ENCODE measurements at regions not wholly inside any gene's neighbourhood (a gene's known extent, or its start where the extent isn't known, plus 50 kb on each side); places are given as distances from the start of the nearest gene placed in this dataset.

DNA sequence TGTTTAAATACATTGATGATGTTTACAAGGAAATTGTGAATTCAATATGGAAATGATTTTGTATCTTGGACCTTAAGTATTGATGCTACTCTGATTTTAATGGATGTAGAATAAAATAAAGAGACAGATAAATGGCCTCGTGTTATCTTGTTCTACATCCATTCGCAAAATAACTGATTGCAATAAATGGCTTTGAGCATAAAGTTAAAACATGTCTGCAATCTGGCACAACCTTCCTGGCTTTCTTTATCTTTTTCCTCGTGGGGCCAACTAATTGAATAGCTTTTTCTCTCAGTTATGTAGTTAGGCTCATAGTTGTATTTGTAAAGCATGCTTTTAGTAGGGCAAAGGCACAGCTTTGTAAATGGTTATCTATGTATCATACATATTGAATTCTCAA, 691.4 kb downstream of the CDH8 start:
- TF ChIP-seq, protein P1, sequence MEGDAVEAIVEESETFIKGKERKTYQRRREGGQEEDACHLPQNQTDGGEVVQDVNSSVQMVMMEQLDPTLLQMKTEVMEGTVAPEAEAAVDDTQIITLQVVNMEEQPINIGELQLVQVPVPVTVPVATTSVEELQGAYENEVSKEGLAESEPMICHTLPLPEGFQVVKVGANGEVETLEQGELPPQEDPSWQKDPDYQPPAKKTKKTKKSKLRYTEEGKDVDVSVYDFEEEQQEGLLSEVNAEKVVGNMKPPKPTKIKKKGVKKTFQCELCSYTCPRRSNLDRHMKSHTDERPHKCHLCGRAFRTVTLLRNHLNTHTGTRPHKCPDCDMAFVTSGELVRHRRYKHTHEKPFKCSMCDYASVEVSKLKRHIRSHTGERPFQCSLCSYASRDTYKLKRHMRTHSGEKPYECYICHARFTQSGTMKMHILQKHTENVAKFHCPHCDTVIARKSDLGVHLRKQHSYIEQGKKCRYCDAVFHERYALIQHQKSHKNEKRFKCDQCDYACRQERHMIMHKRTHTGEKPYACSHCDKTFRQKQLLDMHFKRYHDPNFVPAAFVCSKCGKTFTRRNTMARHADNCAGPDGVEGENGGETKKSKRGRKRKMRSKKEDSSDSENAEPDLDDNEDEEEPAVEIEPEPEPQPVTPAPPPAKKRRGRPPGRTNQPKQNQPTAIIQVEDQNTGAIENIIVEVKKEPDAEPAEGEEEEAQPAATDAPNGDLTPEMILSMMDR (IDR thresholded peaks at IDR 0.05) = no peak
- no peak for TF ChIP-seq POLR2A (IDR thresholded peaks at IDR 0.05)
